ENCODE measurements at regions not wholly inside any gene's neighbourhood (a gene's known extent, or its start where the extent isn't known, plus 50 kb on each side); places are given as distances from the start of the nearest gene placed in this dataset.

DNA sequence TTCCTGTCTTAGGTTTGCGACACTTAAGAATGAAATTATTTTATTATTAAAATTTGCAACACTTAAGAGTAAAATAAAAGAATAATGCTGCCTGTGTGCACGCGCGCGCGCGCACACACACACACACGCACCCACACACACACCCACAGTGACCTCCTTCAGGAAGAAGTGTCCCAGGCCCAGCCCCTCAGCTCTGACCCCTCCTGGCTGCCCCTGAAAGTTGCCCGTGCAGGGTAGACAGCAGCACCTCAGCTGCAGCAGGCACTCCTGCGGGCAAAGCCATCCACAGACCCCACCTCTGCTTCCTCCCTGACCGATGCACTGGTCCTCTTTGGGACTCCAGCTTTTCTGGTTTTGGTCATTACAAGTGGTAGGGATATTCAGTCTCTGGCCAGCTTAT lies 478.2 kb downstream of the NTRK3 start:
- TF ChIP-seq, protein P1, sequence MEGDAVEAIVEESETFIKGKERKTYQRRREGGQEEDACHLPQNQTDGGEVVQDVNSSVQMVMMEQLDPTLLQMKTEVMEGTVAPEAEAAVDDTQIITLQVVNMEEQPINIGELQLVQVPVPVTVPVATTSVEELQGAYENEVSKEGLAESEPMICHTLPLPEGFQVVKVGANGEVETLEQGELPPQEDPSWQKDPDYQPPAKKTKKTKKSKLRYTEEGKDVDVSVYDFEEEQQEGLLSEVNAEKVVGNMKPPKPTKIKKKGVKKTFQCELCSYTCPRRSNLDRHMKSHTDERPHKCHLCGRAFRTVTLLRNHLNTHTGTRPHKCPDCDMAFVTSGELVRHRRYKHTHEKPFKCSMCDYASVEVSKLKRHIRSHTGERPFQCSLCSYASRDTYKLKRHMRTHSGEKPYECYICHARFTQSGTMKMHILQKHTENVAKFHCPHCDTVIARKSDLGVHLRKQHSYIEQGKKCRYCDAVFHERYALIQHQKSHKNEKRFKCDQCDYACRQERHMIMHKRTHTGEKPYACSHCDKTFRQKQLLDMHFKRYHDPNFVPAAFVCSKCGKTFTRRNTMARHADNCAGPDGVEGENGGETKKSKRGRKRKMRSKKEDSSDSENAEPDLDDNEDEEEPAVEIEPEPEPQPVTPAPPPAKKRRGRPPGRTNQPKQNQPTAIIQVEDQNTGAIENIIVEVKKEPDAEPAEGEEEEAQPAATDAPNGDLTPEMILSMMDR (conservative IDR thresholded peaks at IDR 0.05) = no peak
- TF ChIP-seq EZH2 (IDR thresholded peaks at IDR 0.05; ENCODE audit: low read depth) = no peak

All from PC-9 (cell line).